ENCODE measurements at regions not wholly inside any gene's neighbourhood (a gene's known extent, or its start where the extent isn't known, plus 50 kb on each side); places are given as distances from the start of the nearest gene placed in this dataset.
"Not testable (repeated sequence)": the region's sequence is repeated elsewhere in the genome, so short reads cannot be mapped to it uniquely, and the experiment has no call there.

DNA sequence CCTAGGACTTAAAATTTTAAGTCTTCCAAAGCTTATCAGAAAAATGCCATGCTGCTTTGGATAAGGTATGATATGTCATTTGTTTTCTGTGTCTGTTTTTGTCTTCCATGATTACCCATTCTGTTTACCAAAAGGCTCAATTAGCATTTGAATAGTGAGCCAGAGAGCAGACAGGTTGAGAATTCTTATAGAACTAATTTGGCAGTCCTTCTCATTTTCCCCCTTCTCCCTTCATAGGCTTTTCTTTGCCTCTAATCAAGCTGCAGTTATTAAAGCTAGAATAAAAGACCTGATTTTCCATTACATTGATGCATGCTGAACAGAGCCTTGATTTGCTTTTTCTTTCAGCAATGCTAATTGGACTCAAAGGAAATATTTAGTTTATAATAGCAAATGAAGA lies 993.0 kb downstream of the MAT2B start:
- DNase-seq (ENCODE audit: low read depth in 2 of 2) = no peak

DNA sequence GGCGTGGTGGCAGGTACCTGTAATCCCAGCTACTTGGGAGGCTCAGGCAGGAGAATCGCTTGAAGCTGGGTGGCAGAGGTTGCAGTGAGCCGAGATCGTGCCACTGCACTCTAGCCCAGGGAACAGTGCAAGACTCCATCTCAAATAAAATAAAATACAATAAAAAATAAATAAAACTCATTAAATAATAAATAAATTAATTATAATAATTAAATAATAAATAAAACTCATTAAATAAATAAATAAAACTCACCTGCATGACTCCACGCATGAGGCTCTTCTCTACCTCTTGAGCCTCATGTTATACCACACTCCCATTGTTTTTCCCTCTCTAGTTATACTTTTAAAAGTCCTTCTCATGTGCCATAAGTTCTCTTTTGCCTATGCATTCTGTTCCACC lies 995.4 kb downstream of the MAT2B start:
- DNase-seq (ENCODE audit: low read depth in 2 of 2) = no peak

DNA sequence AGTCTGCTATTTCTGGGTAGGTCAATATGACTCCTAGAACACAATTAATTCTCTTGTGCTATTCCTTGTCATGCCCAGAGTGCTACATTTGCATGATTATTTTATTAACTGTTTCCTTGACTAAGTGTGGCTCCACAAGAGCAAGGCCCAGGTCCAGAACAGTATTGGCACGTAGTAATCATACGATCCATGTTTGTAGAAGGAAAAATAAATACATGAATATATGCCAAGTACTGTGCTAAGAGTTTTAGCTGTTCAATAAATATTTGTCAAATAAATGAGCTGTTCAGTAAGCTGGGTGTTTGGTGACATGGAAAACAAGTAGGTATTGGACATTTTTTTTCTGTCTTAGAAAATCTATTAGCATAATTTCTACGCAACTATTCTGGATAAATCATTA lies 995.9 kb downstream of the MAT2B start:
- DNase-seq (ENCODE audit: low read depth in 2 of 2) = no peak

DNA sequence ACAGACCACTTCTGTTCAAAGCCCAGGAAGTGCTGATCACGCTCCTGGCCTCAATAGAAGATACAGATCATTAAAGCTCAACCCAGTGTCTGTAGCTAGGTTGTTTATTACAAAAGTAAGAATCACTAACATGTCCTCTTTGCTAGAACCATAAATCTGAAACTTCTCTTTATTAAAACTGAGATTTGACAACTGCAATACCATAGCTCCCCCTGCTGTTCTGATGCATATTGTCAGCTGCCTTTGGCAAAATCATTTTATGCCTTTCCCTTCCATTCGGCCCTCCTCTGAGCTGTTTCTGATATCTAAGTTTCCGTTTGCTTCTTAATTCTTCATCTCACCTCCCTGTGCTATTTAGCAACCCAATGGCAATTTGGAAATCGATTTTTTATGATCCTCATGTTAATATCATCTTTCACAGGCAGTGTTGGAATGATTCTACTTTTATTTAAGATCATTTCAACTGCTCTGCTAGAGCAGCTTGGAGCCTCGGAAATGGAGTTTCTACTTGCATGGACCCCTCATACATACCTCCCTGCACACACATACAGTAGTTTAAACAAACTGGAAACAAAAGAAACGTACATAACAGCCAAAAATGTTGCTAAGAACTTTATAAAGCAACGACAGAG lies 998.8 kb downstream of the MAT2B start:
- no peak for DNase-seq (ENCODE audit: low read depth in 2 of 2)

DNA sequence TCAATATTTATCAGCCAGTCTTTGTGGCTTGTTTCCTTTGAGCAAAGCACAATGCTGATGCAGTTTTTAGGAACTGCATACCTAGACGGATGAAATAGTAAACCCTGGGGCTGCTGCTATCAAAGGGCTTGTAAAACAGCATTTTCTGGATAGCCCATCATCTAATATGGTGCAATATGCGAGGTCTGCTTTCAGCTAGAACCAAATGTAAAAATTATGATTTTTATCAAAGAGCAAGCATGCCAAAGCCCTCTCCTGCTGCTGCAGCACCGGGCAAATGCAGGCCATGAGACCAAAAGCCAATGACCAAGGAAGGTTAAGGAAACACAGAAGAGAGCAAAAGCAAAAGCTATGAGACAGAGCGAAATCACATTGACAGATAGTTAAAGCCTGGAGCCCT lies 1000.4 kb downstream of the MAT2B start:
- DNase-seq (ENCODE audit: low read depth in 2 of 2) = no peak

DNA sequence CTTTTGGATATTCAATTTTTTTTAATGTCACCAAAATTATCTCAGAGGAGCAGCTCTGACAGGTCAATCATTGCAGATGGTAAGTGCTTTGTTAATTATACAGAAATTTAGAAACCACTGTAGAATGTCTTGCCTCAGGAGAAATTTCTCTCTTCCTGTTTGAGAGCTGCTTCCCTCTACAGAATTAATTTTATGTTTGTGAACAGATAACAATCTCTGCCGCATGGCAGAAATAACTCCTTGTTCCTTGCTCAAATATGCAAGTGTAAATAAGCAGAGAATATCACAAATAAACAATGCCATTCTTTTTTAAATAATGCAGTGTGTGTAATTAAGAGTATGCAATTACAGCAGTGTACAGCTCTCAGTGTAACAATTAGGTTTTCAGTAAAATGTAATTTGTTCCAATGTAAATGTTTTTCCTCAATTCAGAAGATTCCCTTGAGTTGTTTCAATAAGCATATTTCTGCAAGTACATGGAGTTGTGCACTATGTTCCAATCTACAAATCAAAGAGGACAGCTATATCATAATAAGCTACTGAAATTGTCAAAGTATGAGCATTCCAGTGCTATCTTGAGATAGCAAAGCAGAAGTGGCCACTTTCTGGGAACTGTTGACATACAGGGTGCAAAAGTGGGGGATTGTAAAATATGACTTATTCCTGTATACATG lies 1012.8 kb downstream of the MAT2B start:
- DNase-seq (ENCODE audit: low read depth in 2 of 2) = no peak

DNA sequence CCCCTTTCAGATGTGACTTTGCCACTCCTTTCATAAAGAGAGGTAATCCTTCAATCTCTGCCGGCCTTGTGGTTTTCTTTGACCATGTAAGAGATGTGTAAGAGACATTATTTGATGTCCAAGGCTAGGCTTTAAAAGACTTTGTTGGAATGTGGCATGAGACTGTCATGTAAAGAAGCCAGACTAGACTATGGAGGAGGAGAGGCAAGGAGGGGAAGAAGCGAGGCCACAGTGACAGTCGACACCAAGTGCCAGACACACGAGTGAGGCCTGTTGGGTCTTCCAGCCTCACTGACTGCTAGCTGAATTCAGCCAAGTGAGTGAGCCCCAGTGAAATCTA lies 1013.3 kb downstream of the MAT2B start:
- no peak for DNase-seq (ENCODE audit: low read depth in 2 of 2)

DNA sequence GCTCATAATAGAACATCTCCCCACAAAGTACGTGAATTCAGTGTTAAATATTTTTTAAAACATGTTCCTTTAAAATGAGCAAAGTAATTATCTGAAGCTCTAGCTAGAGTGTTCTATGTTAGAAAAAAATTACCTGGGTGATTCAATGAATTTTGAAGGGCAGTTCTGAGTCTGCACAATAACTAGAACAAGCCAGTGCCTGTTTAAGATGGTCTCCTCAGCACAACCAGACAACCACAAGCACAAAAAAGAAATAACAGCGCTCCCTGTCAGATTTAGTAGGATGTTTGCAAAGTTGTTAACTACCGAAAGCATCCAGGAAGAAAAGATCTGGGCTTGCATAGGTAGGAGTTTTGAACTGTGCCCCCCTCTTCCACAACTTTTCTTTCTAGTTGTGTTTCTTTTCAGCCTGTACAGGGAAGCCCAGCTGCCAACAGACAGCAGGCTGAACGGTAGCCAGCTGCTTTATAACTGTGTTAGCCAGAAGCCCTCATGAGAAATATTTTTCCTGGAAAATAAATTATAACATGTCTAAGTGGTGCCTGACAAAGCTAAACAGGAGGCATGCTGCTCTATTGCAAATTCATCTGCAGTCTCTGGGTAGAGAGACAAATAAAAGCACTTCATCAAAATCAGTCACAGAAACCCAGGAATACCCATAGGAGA lies 1026.9 kb downstream of the MAT2B start:
- DNase-seq (ENCODE audit: low read depth in 2 of 2) = no peak

DNA sequence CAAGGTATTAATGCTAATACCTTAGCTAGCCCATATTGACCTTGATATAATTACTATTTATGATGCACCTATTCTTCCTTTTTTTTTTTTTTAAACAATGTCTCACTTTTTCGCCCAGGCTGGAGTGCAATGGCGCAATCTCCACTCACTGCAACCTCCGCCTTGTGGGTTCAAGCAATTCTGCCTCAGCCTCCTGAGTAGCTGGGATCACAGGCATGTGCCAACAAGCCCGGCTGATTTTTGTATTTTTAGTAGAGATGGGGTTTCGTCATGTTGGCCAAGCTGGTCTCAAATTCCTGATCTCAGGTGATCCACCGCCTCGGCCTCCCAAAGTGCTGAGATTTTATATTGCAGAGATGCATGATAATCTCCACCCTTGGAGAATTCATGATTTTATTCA lies 1028.0 kb downstream of the MAT2B start:
- not testable (repeated sequence) for DNase-seq (ENCODE audit: low read depth in 2 of 2)

DNA sequence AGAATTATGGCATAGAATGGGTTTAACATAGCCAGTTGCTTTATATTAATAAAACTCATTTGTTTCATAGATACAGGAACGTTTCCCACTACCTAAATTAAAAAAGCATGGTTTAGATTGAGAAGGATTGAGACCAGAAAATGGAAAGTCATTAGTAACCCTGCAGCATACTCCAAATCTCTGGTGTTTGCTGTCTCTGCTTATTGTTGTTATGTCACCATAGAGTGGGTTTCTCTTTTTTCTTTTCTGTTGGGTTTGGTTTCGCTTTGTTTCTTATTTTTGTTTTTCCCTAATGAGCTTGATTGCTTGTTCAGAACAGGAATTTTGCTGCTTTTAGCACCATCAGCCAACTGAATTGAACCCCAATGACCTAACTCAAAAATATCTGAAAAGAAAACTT lies 1034.8 kb downstream of the MAT2B start:
- no peak for DNase-seq (ENCODE audit: low read depth in 2 of 2)

DNA sequence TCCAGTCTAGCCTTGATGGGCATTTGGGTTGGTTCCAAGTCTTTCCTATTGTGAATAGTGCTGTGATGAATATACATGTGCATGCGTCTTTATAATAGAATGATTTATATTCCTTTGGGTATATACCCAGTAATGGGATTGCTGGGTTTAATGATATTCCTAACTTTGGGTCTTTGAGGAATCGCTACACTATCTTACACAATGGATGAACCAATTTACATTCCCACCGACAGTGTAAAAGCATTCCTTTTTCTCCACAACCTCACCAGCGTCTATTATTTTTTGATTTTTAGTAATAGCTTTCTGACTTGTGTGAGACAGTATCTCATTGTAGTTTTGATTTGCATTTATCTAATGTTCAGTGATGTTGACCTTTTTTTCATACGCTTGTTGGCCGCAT lies 1040.1 kb downstream of the MAT2B start:
- no peak for DNase-seq (ENCODE audit: low read depth in 2 of 2)

DNA sequence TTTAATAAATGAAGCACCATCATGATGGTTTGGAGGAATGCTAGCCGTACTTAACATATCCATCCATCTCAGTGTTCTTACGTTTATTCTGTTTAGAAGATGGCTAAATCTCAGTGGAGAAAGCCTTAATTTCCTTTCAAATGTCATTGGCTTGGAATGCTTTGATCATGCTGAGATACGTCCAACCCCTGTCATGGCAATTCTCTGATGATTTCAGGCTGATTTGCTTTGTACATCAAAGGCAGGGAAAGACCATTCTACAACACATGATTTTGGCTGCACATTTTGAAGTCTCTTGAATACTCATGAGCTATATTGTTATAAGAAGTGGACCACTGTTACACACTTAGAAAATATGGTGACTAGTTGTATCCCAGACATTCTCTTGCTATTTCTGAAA lies 1048.4 kb downstream of the MAT2B start:
- DNase-seq (ENCODE audit: low read depth in 2 of 2) = no peak

DNA sequence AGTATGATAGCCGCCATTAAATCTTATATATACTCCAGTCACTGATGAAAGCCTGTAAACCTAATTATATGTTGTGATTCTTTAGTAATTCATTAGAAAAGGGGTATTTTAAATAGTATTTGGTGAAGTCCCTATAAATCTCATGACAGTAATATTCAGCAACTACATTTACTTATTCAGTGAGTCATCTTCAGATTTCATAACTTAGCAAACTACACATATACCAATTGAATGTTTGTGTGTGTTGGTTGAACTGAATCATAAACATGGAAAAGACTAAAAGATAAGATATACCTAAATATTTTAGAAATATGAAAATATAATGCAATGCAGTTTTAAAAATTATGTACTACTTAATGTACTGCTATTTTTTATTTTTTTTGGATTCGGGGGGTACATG lies 1050.4 kb downstream of the MAT2B start:
- no peak for DNase-seq (ENCODE audit: low read depth in 2 of 2)

DNA sequence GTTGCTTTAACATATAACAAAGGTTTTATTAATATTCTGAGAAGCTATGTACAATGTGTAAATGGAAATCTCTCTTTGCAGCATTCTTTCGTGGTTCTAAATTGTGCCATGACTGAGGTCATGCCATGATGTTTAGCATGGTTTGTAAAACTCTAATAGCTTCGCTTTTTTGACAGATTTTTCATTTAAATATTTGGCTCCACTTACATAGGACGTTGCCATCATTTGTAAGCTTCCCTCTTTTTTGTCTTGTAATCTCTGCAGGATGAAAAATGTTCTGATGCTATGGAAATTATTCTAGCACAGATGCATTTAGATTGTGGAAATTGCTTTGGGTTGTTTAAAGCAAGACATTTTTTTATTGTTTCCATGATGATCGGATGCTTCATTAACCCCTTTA lies 1054.8 kb downstream of the MAT2B start:
- DNase-seq (ENCODE audit: low read depth in 2 of 2) = no peak

DNA sequence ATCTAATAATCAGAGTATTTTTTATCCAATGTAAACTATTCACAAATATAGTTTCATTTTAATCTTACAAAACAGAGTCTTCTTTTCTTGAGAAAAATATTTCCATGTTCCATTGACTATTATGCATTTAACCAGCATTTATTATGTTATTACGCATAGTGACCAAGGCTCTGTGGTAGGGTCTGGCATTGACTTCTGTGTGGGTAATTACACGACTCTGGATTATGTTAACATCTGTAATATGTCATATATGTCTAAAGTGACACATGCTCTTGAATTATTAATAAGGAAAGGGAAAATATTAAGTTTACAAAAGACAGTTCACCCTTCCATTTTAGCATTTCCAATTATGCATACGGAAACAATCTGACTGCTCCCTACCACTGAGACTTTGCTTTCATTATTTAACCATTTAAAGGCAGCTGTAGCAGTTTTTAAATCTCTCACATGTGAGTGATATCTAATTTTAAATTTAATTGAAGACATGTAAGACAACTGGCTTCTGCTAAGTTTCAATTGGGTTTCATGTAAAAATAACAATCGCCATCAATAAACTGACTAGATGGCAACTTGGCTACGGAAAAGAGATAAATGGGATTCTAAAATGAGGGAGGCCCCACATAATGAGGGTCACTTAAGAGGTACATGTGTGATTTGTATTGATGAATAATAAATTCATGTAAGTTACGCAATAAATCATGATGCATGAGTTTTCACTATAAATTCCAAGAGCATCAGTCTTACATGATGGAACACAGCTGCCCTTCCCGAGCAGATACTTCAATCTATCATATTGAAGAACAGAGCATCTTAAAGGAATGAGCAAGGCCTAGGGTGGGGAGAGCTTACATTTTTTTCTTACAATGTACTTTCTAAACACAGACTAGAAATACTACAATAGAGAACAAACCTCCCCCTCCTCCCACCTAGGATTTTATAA lies 1056.8 kb downstream of the MAT2B start:
- DNase-seq (ENCODE audit: low read depth in 2 of 2) = no peak

DNA sequence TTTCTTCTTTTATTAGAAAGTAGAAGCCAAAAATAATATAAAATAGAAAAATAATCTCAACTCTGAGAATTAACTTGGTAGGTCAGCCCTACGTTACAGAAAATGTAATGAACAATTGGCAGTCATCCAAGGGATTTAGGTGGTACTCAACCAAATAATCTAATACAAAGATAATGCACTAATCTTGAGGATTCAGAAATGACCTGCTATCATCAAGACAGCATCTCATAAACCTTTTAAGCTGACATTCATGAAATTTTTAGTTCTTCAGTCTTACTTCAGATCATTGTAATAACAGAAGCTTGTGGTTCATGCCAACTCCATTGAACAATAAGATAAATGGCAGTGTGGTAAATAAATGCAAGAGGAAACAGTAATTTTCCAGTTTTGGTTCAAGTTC lies 1058.0 kb downstream of the MAT2B start:
- DNase-seq (ENCODE audit: low read depth in 2 of 2) = no peak

DNA sequence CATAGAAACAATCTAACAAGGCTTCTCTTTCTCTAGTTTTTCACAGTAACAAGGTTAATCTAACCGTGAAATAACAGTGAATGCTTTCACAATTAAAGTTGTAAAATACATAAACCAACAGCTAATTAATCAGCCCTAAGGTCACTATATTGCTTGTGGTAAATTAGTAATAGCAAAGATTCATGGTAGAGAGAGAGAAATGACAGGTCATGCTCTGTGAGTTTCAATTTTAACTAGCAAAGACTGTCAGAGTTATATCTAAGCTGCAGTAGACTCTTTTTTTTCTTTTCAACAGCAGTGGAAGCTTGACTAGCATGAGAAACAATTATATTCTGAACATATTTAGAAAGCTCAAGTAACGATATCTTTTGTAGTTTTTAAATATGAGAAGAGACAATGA lies 1068.0 kb downstream of the MAT2B start:
- no peak for DNase-seq (ENCODE audit: low read depth in 2 of 2)

DNA sequence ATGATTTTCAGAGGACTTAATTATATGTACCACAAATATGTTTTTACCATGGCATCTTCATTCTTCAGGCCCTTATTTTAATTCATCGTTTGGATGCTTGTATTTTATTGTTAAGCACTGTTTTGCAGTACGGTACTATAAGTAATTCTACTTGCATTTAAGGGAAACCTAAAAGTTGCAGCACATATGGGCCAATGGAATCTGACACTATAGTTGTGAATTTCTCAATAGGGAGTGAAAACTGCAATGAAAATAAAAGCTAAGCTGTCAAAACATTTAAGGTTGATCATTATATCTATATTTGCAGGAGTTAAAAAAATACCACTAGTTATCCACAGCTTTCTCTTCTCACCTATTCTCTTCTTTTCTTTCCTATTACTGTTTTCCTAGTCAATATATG lies 1071.8 kb downstream of the MAT2B start:
- DNase-seq (ENCODE audit: low read depth in 2 of 2) = no peak

DNA sequence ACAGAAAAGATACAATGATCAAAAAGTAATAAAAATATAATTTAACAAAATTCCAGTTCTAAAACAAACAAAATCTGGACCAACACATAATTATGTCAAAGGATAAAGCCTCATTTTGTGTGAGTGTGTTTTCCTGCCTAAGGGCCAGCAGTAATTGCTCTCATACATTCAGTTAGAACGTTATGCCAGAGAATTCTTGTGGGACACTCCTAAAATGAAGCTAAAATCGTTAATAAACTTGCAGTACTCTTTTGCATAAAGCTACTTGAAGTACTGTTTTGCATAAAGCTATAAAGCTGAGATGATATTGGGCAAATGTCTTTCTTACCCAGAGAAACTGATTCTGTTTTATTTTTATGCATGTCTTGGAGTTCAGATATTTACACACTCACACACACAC lies 1072.3 kb downstream of the MAT2B start:
- no peak for DNase-seq (ENCODE audit: low read depth in 2 of 2)

DNA sequence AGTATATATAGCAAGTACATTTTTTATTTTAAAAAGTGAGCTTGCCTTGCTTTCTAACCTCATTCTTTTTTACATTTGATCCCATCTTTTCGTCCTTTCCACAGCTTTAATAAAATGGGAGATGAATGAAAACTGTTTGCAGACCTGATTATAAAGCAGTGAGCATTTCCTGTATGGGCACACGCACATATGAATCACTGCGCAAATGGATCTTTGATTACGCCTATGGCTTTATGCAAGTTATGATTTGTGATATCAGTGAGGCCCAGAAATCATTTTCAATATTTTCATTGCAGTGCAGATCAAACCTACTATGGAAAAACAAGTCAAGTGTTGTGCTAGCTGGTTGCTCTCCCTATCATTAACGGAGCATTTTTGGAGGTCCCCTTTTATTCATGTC lies 1073.0 kb downstream of the MAT2B start:
- no peak for DNase-seq (ENCODE audit: low read depth in 2 of 2)

DNA sequence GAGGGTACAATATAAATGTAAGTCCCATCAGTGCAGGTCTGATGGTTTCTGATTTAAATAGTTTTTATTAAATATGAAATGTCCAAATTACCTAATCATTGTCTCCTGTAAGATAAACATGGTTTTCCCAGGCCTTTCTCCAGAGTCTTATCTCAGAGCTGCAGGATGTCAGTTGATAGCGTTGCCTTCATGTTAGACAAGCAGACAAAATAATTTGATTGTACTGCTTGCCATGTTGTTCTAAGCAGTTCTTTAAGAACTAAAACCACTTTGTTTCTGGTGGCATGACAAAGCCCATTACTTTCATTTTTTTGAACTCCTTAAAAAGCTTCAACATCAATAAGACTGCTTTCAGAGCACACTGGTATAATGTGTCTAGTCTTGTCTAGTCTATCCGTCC lies 1073.5 kb downstream of the MAT2B start:
- DNase-seq (ENCODE audit: low read depth in 2 of 2) = no peak

DNA sequence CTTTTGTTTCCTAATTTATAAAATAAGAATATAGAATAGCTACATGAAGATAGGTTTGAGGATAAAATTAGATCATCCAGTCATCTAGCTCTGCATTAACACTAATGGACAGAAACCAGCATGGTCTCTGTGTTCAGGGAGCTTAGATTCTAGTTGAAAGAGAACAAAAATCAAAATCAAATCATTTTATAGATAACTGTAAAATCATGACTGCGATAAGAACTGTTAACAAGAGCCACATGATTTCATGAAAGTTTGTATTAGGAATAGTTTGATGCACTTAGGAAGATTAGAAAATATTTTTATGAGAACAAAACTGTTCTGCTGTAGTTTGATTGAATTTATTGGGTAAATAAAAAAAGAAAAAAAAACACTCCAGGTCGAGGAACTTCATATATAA lies 1074.7 kb downstream of the MAT2B start:
- DNase-seq (ENCODE audit: low read depth in 2 of 2) = no peak

DNA sequence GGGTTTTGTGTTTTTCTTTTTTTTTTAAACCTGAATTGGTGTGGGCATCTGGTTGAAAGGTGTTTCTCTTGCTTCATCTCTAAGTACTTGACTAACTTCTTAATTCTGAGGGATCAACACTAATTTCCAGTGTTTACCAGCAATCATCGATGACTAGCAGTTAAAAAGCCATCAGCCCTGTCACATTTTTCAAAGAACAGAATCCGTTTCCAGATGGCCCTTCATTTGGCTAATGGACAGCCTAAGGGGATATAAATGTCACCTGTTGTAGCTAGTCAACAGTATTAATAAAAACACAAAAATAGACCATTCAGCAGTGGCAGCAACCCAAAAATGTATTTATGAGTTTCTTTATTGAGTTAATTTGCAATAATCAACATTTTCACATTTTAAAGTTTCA lies 1076.5 kb downstream of the MAT2B start:
- no peak for DNase-seq (ENCODE audit: low read depth in 2 of 2)
